Activated T-cell treated with anti-CD3 and anti-CD28 coated beads, Interleukin-2, amount 50 U/mL, for 1 hour (primary cell): ENCODE measurements at regions not wholly inside any gene's neighbourhood (a gene's known extent, or its start where the extent isn't known, plus 50 kb on each side); places are given as distances from the start of the nearest gene placed in this dataset.
"Not testable (repeated sequence)": the region's sequence is repeated elsewhere in the genome, so short reads cannot be mapped to it uniquely, and the experiment has no call there.

Experiments used
- DNase-seq: peaks from one replicate; pipeline ENCODE4 v3.0.0-alpha.2; 2020

DNA sequence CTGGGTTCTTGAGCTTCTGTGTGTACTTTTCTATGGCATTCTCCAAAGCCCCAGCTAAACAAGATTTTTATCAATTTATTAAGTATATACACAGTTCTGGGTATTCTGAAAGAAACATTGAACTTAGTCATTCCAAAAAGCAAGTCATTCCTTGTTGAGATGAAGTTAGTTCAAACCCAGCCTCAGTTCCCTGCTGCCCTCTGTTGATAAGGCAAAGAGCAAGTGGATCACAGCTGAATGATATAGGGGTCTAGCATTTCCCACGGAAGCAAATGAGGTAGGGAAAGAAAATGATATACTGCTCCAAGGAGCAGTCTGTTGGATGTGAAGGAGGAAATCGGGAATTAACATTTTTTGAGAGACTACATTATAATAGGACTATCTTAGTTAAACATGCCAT is 841.8 kb upstream of the TENM4 start:
- no peak for DNase-seq

- no peak for DNase-seq
Observed at GRCh38 chr11:80281194-80281593, 840.4 kb upstream of the TENM4 start.

- no peak for DNase-seq
Observed at GRCh38 chr11:80280737-80281136, 839.9 kb upstream of the TENM4 start.

GRCh38 chr11:80261776-80262175 is 820.9 kb upstream of the TENM4 start:
- no peak for DNase-seq

DNA sequence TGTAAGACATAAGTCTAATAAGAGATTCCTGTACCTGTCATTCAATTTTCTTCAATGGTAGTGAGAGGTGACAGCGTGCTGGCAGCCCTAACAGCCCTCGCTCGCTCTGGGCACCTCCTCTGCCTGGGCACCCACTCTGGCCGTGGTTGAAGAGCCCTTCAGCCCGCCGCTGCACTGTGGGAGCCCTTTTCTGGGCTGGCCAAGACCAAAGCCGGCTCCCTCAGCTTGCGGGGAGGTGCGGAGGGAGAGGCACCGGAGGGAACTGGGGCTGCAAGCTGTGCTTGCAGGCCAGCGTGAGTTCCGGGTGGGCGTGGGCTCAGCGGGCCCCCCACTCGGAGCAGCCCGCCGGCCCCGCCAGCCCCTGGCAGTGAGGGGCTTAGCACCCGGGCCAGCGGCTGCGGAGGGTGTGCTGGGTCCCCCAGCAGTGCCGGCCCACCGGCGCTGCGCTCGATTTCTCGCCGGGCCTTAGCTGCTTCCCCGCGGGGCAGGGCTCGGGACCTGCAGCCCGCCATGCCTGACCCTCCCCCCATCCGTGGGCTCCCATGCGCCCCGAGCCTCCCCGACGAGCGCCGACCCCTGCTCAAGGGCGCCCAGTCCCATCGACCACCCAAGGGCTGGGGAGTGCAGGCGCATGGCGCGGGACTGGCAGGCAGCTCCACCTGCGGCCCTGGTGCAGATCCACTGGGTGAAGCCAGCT is 816.6 kb upstream of the TENM4 start:
- not testable (repeated sequence) for DNase-seq

DNA sequence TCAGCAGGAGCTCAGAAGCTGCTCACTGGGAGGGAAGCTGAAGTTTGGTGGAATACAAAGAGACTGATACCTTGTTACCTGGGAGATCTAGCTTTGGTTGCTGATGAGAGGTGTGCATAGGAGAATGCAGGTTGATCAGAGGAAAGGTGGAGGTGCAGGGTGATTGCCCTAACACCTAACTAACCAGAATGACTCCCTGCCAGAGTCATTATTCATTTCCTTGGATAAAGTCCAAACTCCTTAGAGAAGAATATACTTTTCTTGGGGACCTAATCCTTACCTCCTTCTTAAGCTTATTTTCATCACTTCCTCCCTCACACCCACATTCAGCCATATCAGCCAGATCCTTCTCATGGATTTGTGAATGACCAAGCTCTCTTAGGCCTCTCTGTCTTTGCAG is 814.2 kb upstream of the TENM4 start:
- DNase-seq = no peak

DNA sequence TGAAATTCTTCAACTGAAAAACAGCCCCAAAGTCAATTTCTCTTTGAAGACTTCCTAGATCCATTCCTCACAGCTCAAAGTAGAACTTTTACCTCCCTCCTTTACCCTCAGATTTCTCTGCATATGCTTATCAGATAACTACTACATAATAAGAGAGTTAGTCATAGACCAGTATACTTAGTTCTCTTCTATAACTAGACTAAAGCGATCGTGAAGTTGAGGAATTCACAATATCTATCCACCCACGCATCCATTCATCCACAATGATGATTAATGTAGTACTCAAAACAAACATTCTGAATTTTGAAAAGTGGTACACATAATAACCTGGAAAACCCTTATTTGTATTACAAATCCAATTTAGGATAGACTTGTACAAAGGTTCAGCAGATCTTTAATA is 800.9 kb upstream of the TENM4 start:
- DNase-seq = no peak

DNA sequence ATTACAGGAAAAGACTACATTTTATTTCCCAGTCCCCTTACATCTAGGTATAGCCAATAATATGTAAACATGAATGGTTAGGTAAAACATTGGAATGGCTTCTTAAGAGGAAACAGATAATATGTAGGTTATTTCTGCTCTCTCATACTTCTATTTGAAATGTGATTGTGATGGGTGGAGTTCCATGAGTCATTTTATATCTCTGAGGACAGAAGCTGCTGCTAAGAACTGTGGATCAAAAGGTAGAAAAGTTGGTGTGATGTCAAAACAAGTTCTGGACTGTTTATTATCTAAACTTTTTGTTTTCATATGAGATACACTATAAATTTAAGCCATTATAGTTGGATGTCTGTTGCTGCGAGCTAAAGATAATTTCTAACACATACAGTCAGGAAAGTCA is 799.4 kb upstream of the TENM4 start:
- no peak for DNase-seq

GRCh38 chr11:80239217-80239616 is 798.4 kb upstream of the TENM4 start:
- DNase-seq = no peak

DNA sequence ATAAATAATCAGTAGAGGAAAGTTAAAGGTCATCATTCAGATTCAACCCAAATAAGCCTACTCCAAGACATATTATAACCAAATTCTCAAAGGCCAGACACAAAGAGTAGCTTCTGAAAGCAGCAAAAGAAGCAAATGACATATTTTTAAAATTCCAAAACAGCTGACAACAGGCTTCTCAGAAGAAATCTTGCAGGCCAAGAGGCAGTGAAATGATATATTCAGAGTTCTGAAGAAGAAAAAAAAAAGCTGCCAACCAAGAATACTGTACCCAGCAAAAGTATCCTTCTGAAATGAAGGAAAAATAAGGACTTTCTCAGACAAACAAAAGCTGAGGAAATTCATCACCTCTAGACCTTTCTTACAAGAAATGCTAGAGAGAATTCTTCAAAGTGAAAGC is 787.1 kb upstream of the TENM4 start:
- DNase-seq = no peak

GRCh38 chr11:80214413-80214812 is 773.6 kb upstream of the TENM4 start:
- DNase-seq = no peak

DNA sequence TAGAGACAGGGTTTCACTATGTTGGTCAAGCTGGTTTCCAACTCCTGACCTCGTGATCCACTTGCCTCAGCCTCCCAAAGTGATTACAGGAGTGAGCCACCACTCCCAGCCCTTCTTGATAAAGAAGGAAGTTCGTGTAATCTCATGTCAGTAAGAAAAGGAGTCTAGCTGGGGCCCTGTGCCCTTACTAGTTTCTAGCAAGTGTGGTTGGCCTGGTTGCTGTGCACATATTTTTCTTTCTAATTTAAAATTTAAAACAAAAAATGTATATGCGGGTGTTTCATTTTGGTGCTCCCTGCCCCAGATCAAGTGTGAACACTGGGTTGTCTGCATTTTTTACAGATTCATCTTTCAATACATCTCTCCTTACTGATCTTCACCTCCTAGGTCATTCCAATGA is 770.8 kb upstream of the TENM4 start:
- DNase-seq = no peak

DNA sequence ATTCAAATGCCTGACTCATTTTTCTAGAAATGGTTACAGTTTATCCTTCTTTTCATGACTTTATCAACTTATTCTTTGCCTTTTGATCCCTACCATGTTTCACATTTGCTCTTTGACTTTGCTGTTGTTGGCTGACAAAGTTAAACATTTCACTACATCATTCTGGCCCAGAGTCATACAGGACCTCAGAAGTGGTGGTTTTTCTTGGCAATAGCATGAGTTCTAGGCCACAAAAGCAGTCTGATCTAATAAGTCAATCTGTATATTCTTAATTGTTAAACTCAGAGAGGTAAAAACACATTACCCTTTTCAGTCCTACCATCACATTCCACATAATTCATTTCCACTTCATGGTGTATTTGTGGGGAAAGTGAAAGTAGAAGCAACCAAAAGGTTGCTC is 763.2 kb upstream of the TENM4 start:
- no peak for DNase-seq

- no peak for DNase-seq
Observed at GRCh38 chr11:80196932-80197554, 756.2 kb upstream of the TENM4 start.

- no peak for DNase-seq
Observed at GRCh38 chr11:80196041-80196440, 755.2 kb upstream of the TENM4 start.

- no peak for DNase-seq
Observed at GRCh38 chr11:80194625-80195024, 753.8 kb upstream of the TENM4 start.

DNA sequence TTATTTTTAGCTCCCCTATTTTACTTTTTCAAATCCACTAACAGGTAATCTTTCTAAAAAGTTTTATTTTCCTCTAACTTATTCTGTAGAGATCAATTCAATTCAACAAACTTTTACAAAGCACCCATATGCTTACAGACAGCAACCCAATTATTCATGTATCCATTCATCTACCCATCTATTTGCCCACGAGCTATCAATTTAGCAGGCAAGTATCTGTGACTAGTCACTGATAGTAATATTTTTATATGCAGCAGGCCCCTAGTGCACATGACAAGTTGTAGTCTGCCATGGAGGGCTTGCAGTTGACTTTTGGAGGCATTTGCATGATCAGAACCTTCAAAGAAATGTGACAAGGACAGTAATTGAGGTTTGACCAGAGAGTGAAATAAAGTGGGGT is 753.2 kb upstream of the TENM4 start:
- no peak for DNase-seq

- DNase-seq = no peak
Observed at GRCh38 chr11:80188076-80188627, 747.3 kb upstream of the TENM4 start.

GRCh38 chr11:80186692-80187091 is 745.9 kb upstream of the TENM4 start:
- DNase-seq = no peak

DNA sequence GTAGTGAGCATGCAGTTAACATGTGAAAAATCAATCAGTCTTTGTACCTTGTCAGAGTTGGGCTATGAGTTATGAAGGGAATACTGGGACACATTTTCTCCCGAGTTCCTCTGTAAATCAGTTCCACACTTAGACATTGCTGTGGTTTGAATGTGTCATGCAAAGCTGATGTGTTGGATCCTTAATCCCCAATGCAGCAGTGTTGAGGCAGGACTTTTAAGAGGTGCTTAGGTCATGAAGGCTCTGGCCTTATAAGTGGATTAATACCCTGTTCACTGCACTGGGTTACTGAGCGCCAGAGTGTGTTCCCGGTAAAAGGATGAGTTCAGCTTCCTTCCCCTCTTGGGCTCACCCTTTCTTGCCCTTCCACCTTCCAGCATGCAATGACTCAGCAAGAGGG is 742.1 kb upstream of the TENM4 start:
- DNase-seq = no peak

GRCh38 chr11:80173371-80174136 is 732.7 kb upstream of the TENM4 start:
- no peak for DNase-seq

DNA sequence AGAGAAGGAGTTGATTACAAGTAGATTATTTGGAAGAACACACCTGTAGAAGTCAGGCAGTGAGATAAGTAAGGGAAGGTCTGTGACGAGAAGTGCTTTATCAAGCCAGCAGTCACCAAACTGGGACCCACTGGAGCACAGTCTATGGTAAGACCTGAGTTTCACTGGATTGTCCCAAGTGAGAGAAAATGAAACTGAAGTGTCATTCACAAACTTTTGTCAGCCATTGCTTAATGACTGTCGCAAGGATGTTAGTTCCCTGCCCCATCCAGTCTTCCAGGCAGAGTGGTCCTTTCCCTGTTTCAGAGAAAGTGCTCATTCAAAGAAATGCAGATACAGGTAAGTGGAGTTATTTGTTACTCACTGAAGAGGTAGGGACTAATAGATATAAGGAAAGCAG is 728.0 kb upstream of the TENM4 start:
- DNase-seq = no peak

GRCh38 chr11:80167766-80168165 is 726.9 kb upstream of the TENM4 start:
- no peak for DNase-seq

DNA sequence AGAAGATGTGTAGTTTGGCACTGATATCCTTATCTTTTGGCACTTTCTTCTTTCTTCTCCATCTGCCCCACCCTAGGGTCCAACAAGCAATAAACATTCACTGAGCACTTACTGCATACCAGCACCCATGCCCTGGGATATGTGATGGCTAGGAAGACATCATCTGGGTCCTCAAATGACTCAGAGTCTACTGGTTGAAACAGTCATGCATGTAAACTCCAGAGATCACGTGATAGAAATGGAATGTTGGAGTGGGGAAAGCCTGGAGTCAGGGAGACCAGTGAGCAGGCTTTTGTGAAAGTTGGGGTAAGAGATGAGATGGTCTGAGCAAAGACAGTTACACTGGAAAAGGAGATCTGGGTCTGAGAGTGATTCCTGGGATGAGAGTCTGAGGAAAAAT is 724.9 kb upstream of the TENM4 start:
- DNase-seq = no peak
